GM21786 (cell line): ENCODE measurements at regions not wholly inside any gene's neighbourhood (a gene's known extent, or its start where the extent isn't known, plus 50 kb on each side); places are given as distances from the start of the nearest gene placed in this dataset.
"Not testable (repeated sequence)": the region's sequence is repeated elsewhere in the genome, so short reads cannot be mapped to it uniquely, and the experiment has no call there.

ENCODE experiments used
- ATAC-seq: cut with Tn5 transposase; IDR thresholded peaks from one replicate; pipeline ENCODE4 v1.9.1; 2021; ENCODE audit not compliant: unreplicated experiment

DNA sequence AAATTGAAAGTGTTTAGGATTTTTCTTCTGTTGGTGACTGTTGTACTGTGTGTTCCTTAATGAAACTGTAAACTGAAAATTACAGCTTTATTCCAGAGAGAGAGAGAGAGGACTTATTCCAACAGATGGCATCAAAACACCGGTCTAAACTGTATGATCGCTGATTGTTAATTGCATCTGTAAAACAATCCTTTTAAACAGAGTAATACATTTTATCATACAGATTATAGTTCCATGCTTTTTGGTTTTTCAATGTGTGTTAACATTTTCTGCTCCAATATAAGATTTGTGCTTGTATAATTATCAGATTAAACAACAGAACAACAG lies 289.7 kb upstream of the DNAJC19 start:
- no peak for ATAC-seq

DNA sequence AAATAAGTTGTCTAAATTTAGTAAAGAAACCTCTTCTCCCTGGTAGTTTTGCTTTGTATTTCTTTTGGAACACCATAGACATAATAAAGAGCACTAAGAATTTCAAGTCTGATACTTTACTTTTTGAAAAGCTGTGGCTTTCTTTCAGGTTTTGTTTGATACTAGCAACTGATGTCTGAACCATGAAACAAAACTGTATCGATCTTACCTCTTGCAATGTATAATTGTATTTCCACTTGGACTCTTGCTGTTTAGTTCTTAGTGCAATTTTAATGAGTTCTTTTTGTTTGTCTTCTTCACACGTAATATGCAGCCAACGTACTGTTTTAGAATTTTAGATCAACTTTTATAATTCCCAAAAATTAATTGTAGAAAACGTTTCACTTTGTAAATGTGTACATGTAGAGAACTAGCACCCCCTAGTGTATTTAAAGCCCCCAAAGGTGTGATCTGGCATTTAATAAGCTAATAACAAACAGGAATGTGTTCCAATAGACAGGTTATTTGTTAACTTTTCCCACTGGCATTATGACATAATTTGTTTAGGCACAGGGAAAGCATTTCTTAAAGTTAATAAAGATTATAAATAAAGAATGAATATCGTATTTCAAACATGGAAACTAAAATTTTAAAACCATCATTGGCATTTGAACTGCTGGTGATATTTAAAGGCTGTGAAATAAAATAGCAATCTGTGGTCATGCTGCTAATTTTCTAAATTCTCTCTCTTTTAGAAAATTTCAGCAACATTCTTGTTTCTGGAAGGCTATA lies 289.1 kb upstream of the DNAJC19 start:
- ATAC-seq: no peak

DNA sequence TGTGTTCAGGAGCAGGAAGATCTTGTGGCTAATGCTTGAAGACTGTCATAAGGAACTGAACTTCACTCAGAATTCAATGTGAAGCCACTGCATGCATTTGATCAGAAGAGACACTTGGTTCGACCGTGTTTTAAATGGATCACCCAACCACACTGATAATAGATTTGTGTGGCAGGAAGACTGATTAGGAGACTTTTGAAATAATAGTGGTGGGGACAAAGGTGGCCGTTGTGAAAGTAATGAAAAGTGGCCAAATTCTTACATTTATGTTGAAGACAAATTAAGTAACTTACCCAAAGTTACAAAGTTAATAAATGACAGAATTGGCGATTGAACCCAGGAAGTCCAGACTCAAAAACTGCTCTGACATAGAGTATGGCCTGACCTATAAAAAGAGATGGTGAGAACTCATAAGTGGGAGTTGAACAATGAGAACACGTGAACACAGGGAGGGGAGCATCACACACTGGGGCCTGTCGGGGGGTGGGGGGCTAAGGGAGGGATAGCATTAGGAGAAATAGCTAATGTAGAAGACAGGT lies 286.9 kb upstream of the DNAJC19 start:
- no peak for ATAC-seq

DNA sequence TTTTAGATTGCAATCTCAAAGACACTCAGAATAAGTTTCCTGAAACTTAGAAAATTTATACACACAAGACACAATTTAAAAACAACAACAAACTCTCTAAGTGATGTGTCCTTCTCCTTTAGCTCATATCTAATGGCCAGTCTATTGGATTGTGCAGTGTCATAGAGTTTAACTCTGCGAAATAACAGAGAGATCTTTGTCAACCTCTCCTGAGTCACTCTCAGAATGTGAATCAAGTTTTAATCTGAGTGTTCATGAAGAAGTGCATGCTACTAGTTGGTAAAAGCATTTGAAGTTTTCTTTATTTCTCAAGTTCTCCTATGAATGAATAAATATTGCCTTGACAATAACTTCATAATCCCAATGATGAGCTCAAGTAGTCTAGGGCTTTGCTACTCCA lies 284.5 kb upstream of the DNAJC19 start:
- ATAC-seq: no peak

DNA sequence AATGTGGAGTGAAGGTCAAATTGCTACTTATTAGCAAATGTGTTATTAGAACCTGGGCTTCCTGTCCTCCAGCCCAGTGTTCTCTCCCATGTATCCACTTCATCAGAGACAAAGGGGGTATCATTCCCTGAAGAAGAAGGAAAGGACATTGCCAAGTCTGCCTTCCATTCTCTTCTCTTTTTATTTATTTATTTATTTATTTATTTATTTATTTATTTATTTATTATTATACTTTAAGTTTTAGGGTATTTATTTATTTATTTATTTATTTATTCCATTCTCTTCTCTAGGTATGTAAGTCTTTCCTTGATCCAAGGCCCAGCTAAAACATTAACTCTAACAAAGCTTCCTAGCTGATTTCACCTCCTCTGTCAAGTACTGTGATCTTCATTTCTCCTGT lies 277.8 kb upstream of the DNAJC19 start:
- ATAC-seq: no peak

DNA sequence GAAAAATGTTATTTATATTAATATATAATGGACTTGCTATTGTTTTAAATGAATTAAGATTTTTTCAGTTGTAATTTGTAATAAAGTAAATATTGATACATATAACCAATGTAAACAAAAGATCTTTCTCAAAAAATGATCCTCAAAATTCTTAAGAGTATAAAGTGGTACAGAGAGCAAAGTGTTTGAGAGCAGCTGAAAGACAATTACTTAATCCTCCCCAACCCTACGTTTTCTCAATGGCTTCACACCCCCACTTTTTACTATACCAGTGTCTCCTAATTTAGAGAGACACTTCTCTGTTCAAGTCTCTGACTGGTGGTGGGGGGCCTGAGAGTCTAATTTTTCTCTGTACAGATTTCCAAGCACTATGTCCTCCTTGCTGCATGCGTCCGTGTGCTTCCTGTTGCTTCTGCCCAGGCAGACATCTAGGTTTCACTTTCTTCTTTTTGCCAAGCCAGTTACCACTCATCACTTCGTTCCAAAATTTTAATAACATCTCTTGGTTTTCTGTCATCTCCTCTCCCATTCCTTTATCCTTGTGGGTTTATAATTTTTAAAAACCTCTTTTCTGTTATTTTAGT lies 276.3 kb upstream of the DNAJC19 start:
- ATAC-seq: peak; percentile 77

DNA sequence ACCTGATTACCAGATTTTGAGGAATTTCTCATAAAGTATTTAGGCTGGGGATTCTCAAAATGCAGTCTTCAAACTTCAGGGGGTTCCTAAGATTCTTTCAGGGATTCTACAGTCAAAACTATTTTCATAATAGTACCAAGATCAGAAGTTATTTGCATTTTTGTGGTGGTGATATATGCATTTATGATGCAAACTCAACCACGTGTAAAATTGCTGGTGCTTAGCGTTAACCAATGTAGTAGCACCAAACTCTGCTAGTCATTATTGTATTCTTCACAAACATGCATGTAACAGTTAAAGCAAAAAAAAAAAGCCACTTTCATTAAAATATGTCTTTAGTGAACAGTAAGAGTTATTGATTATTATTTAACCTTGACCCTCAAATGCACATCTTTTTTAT lies 274.9 kb upstream of the DNAJC19 start:
- no peak for ATAC-seq

DNA sequence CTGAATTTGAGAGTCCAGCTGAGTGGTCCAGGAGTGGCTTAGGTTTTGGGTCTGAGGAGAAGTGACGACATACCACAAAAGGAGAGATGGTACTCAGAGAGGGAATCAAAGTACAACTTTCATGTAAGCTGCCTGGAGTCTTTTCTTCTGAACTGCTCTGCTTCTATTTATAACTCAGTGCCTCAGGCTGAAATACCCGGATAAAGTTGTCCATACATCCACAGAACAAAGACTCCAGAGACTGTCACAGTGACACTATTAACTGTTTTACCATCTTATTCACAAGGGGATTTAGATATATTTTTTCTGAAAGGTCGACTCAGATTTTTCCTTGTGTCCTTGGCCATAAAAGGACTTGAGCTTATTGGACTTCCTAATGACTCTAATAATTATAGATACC lies 264.3 kb upstream of the DNAJC19 start:
- ATAC-seq: no peak

DNA sequence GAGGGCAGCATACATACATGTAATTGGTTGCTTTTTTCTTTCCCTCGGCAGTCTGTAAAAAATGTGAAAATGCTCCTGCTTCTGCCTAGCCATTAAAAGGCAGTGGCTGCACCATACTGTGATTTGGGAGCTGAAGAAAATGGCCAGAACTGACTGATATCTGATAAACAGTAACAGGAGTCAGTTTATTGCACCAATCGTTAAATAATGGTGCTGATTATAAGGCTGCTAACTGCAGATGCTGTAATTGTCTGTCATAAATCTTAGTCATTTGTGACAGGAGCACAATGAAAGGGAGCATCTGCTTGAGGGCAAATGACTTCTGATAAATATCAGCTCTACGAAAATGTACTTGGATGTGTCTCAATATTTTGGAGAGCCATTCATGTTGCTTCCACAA lies 263.1 kb upstream of the DNAJC19 start:
- ATAC-seq: no peak

DNA sequence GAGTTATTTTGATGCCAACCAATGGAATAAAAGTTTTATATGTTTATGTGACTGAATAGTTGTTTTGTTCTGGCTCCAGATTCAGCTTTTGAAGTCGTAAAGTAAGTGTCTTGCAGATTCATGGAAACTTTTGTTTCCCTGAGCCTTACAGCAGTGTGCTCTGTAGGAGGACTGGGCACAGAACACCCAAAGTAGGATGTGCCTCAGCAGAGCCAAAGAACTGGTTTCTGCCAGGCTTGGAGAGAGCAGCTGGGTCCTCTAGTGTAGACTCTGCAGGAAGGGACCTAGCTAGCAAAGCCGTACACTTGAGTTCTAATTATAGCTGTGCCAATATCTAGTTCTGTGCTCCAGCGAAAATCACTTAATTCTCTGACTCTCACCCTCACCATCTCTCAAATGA lies 261.2 kb upstream of the DNAJC19 start:
- ATAC-seq: no peak

DNA sequence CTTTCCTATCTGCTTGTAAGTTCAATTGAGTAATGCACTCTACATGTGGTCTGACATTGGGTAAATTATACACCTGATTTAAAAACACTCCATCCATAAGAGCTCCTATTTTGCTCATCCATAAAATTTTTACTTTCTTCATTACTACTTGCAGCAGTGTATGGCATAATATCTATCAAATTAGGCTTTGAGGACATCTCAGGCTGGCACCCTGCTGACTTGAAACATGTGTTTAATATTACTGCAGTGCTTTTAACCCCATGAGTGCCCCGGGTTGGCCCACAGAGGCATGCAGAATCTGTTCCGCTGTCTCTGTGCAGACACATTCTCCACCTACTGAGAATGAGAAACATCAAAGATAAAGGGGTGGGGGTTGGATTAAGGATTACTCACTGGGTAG lies 249.9 kb upstream of the DNAJC19 start:
- no peak for ATAC-seq

DNA sequence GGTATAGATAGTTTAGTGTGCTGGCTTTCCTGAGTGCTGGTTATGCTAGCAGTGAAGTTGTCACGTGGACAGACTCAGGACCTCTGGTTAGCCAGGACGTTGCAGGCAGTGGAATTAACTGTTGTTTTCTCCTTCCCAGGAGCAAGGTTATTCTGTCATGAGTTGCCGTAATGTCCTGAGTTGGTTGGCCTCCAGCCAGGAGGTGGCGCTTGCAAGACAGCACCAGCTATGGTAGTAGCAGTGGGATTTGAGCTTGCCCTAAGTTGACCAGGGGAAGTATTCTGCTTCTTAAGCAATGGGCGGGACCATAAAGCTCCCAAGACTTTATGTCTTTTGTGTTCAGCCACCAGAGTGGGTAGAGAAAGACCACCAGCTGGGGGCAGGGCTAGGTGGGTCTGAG lies 240.7 kb upstream of the DNAJC19 start:
- no peak for ATAC-seq

DNA sequence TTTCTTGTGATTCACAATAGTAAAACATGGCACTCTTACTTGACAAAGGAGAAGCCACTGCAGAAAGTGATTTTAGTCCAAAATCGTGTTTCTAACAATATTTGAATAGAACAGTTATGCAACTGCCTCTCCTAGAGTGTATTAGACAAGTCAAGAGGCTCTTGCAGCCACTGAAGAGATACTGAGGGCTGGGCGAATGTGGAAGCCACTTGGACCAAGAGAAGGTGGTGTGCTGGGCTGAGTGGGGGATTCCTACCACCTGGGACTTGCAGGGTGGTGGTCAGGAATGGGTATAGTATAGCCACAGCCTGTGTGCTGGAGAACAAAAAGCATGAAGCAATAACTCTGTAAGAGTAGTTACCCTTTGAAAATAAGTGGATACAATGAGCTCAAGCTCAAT lies 223.8 kb upstream of the DNAJC19 start:
- no peak for ATAC-seq

DNA sequence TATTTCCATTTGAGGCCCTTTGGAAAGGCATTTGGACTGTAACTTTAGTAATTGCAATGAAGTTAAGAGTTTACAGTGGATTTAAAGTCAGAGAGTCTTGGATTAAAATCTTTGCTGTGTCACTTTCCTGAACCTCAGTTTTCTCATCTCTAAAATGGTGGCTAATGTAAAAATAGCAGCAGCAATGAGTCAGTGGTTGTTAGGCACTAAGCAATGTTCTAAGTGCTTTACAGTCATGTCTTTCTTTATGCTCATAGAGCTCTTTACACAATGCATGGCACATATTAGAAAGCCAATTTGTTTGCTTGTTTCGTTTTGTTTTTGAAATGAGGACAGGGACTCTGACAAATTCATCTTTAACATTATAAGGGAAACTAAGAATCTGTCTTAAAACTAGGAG lies 222.7 kb upstream of the DNAJC19 start:
- ATAC-seq: no peak

DNA sequence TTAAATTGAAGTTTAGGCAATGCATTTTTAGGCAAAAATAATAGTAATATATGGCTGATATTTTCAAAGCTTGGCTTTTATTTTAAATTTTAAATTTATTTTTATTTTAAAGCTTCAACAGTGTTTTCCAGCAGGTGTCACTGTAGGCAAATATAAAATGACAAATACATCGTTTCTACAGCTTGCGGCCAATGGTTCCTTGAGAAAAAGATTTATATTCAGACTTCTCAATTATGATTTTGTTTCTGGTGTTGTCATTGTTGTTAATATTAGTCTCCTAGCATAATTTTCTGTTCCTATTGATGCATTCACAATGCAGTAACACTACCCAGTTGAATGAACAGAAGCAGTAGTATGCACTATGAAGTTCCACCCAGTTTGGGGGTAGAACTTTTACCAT lies 220.7 kb upstream of the DNAJC19 start:
- ATAC-seq: no peak

DNA sequence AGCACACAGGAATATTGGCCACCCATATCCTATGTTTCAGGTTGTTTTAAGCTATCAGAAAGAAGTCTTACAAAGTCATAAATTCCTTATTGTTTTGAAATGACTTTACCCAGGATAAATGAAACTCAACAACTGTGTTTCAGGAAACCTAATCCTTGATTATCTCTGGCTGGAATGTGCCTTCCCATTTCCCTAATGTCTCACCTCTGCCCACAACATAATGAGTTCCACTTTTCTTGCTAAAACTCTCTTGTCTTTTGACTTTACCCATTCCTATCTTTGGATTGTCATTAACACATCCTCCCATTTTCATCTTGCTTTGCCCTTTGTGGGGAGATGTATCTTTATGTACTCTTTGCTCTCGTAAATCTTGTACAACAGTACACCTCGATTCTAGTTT lies 200.0 kb upstream of the DNAJC19 start:
- ATAC-seq: no peak

DNA sequence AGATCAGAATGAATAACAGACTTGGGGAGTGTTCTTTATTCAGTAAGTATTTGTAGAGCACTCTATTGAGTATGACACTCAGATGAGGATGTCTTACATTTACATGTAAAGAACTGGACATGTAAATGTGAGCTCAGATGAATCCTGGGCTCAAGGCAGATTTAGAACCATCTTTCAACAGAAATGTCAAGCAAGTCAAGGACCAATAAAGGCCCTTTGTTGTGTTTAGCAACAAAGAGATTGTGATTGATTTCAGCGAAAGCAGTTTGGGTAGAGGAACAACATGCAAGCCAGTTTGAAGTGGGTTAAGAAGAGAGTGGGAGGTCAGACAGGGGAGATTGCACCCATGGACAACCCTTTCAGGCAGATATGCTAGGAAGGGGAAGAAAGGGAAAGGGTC lies 194.2 kb upstream of the DNAJC19 start:
- no peak for ATAC-seq

DNA sequence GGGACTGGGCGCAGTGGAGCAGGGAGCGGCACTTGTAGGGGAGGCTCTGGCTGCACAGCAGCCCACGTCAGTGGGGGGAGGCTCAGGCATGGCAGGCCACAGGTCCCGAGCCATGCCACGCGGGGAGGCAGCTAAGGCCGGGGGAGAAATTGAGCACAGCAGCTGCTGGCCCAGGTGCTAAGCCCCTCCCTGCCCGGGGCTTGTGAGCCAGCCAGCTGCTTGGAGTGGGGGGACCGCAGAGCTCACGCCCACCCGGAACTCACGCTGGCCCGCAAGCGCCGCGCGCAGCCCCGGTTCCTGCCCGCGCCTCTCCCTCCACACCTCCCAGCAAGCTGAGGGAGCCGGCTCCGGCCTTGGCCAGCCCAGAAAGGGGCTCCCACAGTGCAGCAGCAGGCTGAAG lies 193.5 kb upstream of the DNAJC19 start:
- not testable (repeated sequence) for ATAC-seq

DNA sequence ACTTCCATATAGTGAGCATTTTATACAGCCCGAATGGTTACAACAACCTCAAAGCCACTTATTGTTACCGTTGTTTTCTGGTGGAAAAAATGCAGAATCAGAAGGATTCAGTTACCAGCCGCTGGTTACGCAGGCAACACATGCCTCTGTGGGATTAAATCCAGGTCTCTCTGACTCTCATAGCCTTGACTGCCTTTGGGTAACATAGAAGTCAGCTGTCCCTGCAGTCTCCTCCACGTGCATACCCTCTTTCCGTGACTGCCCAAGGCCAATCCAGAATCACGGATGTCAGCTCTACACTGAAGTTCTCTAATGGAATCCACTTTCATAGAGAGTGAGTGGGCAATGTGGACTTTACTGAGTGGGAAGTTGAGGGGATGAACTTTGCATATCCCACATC lies 189.5 kb upstream of the DNAJC19 start:
- no peak for ATAC-seq

DNA sequence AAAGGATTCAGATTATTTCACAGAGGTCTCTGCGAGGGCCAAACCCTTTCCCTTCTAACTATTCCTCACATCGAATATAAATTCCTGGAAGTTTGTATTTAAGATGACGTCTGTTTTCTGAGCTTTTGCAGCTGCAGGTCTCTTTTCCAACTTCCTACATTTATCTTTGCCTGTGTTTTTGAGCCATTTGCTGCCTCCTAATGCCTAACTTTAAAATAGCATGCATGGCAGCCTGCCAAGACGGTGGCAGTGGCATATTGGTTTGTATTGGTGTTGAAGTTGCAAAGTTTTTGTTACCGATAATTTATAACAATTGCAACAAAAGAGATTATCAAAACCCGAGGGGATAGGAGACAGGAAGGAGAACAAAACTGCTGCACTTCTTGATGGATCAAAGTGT lies 187.1 kb upstream of the DNAJC19 start:
- peak; percentile 76 for ATAC-seq

DNA sequence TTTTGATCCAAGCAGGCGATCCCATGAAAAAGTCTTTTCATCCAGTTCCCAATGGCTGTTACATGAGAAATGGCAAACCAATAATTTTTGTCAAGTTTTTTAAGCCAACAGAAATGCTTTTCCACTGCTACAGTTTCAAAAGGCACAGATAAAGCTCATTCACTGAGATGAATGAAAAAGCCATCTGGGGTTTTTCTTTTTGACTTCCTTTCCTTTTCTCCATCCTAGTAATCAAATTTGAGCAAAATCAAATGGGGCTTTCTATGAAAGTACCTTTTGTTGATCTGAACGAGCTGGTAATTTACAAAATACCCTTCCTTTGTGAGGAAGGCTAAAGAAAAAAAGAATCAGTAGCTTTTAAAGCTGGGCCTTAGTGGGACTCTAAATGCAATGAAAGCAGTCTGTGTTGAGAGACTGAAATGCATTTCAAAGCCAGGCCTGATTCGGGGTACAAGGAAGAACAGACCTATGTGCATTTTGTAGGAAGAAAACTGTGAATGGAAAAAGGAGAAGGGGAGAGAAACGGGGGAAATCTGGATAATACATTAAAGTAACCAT lies 185.2 kb upstream of the DNAJC19 start:
- no peak for ATAC-seq

DNA sequence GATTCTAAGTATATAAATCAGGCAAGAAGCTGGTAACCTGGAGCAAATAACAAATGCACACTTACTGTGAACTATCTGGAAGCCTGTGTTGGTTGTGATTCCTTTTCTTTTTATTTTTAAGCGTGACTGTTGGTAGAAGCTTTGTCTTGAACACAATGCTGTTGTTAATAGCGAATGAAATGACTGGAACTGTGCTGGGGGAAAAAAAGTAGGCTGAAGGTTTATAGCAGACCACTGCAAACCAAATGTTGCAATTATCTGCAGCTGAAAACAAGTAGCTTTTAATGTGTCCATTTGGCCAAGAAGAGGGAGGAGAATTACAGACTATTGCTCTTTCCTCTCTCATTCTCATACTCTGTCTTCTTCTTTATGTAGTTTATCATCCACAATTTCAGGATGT lies 184.5 kb upstream of the DNAJC19 start:
- no peak for ATAC-seq

DNA sequence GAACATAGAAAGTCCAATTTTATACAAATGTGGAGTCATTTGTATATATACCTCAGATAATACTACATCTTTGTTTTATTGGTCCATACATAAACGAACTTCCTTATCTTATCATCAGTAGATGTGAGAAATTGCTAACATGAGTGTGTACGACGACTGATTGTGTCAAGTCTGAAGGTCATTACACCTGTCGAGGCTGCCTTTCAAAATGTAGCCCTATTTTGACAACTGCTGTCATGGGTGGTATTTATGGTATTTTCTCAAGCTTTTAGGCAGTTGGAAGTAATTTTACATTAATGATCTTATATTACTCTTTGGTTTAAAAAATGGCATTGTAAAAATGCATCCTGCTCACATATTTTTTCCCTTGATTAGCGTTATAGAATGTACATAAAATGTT lies 183.7 kb upstream of the DNAJC19 start:
- ATAC-seq: no peak
